Chondrocyte (in vitro differentiated cells): ENCODE measurements at regions not wholly inside any gene's neighbourhood (a gene's known extent, or its start where the extent isn't known, plus 50 kb on each side); places are given as distances from the start of the nearest gene placed in this dataset.
"Not testable (repeated sequence)": the region's sequence is repeated elsewhere in the genome, so short reads cannot be mapped to it uniquely, and the experiment has no call there.

ENCODE experiments used
- DNase-seq: peaks from one replicate; pipeline ENCODE4 v3.0.0; 2021; ENCODE audit warnings: mixed read lengths, low spot score
- H3K27ac Mint-ChIP-seq: one replicate; pipeline ENCODE4 v1.8.0; 2021; ENCODE audit warnings: mild to moderate bottlenecking, moderate library complexity, mixed read lengths; ENCODE audit not compliant: unreplicated experiment
- H3K27me3 Mint-ChIP-seq: 2 replicates; pipeline ENCODE4 v1.8.0; 2021; ENCODE audit warnings: low read depth, mixed read lengths
- H3K36me3 Mint-ChIP-seq: 2 replicates; pipeline ENCODE4 v1.8.0; 2021; ENCODE audit warnings: low read depth, mixed read lengths
- H3K4me1 Mint-ChIP-seq: 2 replicates; pipeline ENCODE4 v1.8.0; 2021; ENCODE audit warnings: low read depth, mild to moderate bottlenecking, mixed read lengths
- H3K4me3 Mint-ChIP-seq: one replicate; pipeline ENCODE4 v1.8.0; 2021; ENCODE audit warnings: mild to moderate bottlenecking, moderate library complexity, mixed read lengths; ENCODE audit not compliant: unreplicated experiment
- H3K9me3 Mint-ChIP-seq: 2 replicates; pipeline ENCODE4 v1.8.0; 2021; ENCODE audit warnings: low read depth, mixed read lengths
- CTCF ChIP-seq: fragments of 200-600 bp; sonication (generic); IDR thresholded peaks from 2 replicates; pipeline ENCODE4 v1.5.0; 2021; ENCODE audit warnings: antibody characterized with exemption, mild to moderate bottlenecking, moderate library complexity

DNA sequence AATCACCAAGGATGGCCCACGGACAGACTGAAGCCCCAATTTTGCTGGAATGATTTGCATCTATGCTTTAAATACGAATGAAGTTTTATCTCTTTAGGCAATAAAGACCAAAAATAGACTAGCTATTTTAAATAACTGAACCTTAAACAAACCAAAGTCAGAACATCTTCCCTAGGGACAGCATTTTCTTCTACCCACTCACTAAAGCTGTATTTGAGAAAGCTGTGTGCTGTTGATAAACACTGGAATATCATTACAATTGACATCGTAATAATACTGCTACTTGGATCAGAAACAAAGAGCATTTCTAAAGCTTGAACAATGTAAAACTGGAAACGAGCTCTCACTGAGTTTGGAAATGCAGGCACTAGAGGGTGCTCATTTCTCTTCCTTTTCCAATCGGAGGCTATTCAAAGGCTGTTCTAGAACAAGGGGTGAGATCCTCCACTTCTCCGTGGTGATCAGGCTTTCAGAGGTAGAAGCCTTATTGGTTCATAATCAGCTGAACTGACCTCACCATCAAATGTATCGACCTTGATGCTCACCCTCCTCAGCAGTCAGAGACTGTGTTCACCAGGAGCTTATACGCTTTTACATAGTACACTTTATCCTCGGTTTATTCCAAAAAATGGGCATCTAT, 225.3 kb upstream of the PRSS1 start:
- Mint-ChIP-seq H3K27me3 (peaks cover 78% of the 10 kb centered on the region), H3K9me3 (no peaks in the 10 kb centered on the region), H3K4me3 (no peak overlapping the region), H3K36me3 (no peaks in the 10 kb centered on the region), H3K4me1 (no peaks in the 10 kb centered on the region), H3K27ac (no peak overlapping the region)
- TF ChIP-seq CTCF: peak; percentile 68
- no peak for DNase-seq

- H3K36me3 Mint-ChIP-seq: no peaks in the 10 kb centered on the region
- no peak for TF ChIP-seq CTCF
- H3K27me3 Mint-ChIP-seq: peaks cover 73% of the 10 kb centered on the region
- no peaks in the 10 kb centered on the region for H3K4me1 Mint-ChIP-seq
- DNase-seq: no peak
- H3K27ac Mint-ChIP-seq: no peak overlapping the region
- no peak overlapping the region for H3K4me3 Mint-ChIP-seq
- no peaks in the 10 kb centered on the region for H3K9me3 Mint-ChIP-seq
Observed at GRCh38 chr7:142522735-142523134, 226.5 kb upstream of the PRSS1 start.

DNA sequence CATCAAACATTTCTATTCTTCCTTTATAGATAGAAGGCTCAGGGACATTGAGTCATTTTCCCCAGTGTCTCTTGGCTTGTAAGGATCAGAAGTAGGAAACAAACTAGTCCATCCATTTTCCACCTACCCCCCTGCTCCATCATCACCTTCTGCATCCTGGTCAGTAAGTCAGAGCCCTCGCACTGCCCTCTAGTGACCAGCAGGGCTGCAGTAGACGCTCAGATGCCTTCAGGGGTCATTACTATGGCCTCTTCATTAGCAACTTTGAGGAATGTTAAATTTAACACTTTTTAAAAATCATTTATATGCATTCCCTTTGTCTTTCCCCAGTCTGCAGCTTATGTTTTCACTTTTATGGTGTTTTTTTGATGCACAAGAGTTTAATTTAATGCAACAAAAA, 228.4 kb upstream of the PRSS1 start:
- not testable (repeated sequence) for H3K36me3 Mint-ChIP-seq, H3K4me1 Mint-ChIP-seq, H3K9me3 Mint-ChIP-seq, H3K27ac Mint-ChIP-seq, H3K4me3 Mint-ChIP-seq, DNase-seq
- TF ChIP-seq CTCF: peak; percentile 52
- peaks cover 61% of the 10 kb centered on the region for H3K27me3 Mint-ChIP-seq

- not testable (repeated sequence) for H3K36me3 Mint-ChIP-seq, H3K4me1 Mint-ChIP-seq, H3K4me3 Mint-ChIP-seq, DNase-seq, H3K27ac Mint-ChIP-seq, H3K9me3 Mint-ChIP-seq
- peaks cover 59% of the 10 kb centered on the region for H3K27me3 Mint-ChIP-seq
Observed at GRCh38 chr7:142520455-142520854, 228.8 kb upstream of the PRSS1 start.

DNA sequence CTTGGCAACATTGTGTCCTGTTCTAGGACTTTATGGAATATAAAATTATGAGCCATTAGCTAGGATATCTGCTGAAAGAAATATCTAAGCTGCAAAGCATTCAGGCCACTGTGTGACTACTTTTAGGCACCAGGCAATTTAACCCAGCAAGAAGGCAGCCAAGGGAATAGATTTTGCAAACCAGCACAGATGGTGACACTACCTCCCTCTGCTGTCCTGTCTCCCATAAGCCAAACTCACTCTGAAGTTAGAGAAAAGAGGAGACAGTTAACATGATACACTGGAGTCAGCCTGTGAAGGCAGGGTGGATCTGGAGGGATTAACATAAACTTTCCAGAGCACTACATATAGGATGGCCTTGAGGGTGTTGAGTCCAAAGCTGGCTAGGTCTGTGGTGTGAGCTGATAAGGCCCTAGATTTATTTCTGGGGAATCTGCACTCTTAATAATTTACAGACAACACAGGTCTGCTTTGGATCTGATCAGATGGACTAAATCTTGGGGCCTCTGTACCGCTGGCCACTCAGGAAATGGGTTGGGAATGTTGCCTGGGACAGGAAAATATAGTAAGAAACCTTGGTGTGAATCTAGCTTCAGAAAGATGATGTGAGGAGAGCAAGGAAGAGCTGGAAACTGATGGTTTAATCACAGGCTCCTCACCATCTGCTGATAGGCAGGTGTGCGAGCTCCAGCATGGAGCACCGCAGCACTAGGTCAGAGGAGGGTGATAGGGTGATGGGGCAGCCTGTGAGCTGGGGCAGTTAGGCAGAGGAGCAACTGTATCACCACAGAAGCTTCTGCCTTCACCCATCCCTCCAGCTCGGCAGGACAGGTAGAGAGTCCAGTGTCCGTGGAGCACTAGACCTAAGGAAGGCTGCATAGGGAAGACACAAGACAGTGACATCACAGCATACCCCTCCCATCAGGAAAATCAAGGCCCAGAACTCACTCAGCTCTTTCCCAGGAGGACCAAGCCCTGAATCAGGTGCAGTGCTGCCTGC, 229.9 kb upstream of the PRSS1 start:
- H3K9me3 Mint-ChIP-seq: no peaks in the 10 kb centered on the region
- TF ChIP-seq CTCF: peak; percentile 33
- no peaks in the 10 kb centered on the region for H3K36me3 Mint-ChIP-seq
- no peak for DNase-seq
- H3K27ac Mint-ChIP-seq: no peak overlapping the region
- peaks cover 14% of the 10 kb centered on the region for H3K4me1 Mint-ChIP-seq
- H3K4me3 Mint-ChIP-seq: no peak overlapping the region
- H3K27me3 Mint-ChIP-seq: peaks cover 48% of the 10 kb centered on the region
